HUES48 (cell line): ENCODE measurements at regions not wholly inside any gene's neighbourhood (a gene's known extent, or its start where the extent isn't known, plus 50 kb on each side); places are given as distances from the start of the nearest gene placed in this dataset.

ENCODE experiments used
- H3K27ac ChIP-seq: one replicate; pipeline ENCODE4 v1.7.0; 2013; ENCODE audit warnings: low read depth, low read length, inconsistent platforms
- H3K27me3 ChIP-seq: 2 replicates; pipeline ENCODE4 v1.6.1; 2013; ENCODE audit warnings: mild to moderate bottlenecking, low read length; ENCODE audit not compliant: control insufficient read depth, insufficient read depth
- H3K36me3 ChIP-seq: 2 replicates; pipeline ENCODE4 v1.6.1; 2013; ENCODE audit warnings: low read length; ENCODE audit not compliant: control insufficient read depth, insufficient read depth
- H3K4me1 ChIP-seq: 2 replicates; pipeline ENCODE4 v1.6.1; 2013; ENCODE audit warnings: mild to moderate bottlenecking, low read length; ENCODE audit not compliant: control insufficient read depth, insufficient read depth
- H3K4me3 ChIP-seq: 2 replicates; pipeline ENCODE4 v1.5.1; 2013; ENCODE audit warnings: mild to moderate bottlenecking, low read depth, low read length
- H3K9ac ChIP-seq: 2 replicates; pipeline ENCODE4 v1.6.1; 2013; ENCODE audit warnings: mild to moderate bottlenecking, low read depth, low read length, moderate library complexity
- H3K9me3 ChIP-seq: 2 replicates; pipeline ENCODE4 v1.6.1; 2013; ENCODE audit warnings: low read length; ENCODE audit not compliant: control insufficient read depth, insufficient read depth

DNA sequence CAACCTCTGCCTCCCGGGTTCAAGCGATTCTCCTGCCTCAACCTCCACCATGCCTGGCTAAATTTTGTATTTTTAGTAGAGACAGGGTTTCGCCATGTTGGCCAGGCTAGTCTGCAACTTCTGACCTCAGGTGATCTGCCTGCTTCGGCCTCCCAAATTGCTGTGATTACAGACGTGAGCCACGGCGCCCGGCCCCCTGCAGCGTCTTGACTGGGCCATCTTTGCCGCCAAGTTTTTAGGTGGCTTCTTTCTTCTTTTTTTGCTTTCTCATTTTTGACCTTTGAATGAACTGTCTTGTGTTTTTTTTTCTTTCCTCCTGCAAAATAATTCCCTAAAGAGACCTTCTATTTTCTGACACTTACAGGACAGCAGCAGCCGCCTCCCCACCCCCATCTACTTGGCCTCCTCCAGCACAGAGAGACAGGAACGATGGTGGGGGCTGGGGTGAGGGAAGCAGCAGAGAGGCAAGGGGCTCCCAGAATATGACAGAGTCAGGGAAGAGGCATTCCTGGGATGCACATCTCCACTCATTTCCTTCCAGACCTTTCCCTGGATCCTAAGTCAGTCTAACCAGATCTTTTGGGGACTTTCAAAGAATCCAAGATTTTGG, 92.6 kb upstream of the ALX4 start:
- no peaks in the 10 kb centered on the region for H3K36me3 ChIP-seq
- H3K4me1 ChIP-seq, result no peaks in the 10 kb centered on the region
- H3K27ac ChIP-seq, result no peak overlapping the region
- no peak overlapping the region for H3K9ac ChIP-seq
- H3K4me3 ChIP-seq, result no peak overlapping the region
- no peaks in the 10 kb centered on the region for H3K27me3 ChIP-seq
- H3K9me3 ChIP-seq, result no peaks in the 10 kb centered on the region

DNA sequence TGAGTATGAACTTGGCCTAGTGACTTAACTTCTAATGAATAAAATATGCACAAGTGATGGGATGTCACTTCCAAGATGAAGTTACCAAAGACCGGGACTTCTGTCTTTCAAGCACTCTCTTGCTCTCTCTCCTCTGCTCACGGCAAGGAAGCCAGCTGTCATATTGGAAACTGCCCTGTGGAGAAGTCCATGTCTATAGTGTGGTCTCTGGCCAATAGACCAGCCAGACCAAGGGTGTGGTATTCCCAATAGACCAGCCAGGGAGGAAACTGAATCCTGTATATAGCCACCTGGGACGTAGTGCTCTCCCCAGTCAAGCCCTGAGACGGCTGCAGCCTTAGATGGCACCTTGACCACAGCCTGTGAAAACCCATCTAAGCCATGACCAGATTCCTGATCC, 93.2 kb upstream of the ALX4 start:
- Histone ChIP-seq H3K4me1 (no peaks in the 10 kb centered on the region), H3K27ac (no peak overlapping the region), H3K36me3 (no peaks in the 10 kb centered on the region), H3K4me3 (no peak overlapping the region), H3K27me3 (no peaks in the 10 kb centered on the region), H3K9ac (no peak overlapping the region), H3K9me3 (no peaks in the 10 kb centered on the region)

DNA sequence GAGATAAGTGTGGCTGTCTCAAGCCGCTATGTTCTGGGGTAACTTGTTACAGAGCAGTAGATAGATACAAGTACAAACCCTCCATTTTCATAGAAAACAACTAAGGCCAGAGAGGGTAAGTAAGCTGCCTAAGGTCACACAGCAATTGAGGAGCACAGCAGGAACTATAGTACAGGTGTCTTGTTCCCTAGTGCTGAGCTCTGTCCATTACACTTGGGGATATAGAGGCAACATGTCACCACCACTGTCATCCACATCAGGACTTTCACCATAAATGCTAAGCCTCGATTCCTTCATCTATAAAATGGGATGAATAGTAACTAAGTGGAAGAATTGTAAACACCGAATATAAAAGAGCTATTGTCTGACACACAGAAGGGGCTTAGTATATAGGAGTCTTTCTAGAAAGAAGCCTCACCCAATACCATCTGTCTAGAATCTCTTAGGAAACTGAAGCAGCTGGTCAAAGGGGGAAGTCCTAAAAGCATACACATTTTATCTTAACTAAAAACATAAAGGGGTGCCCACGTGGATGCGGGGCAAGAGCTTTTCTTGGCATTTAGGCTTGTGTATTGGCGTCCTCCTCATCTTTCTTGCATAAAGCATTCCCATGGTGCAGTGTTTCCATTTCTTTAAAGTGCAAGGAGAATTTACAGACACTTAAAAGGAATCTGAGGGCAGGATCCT, 93.8 kb upstream of the ALX4 start:
- H3K27me3 ChIP-seq, result no peaks in the 10 kb centered on the region
- no peaks in the 10 kb centered on the region for H3K9me3 ChIP-seq
- H3K4me3 ChIP-seq, result no peak overlapping the region
- H3K36me3 ChIP-seq, result no peaks in the 10 kb centered on the region
- H3K9ac ChIP-seq, result no peak overlapping the region
- no peaks in the 10 kb centered on the region for H3K4me1 ChIP-seq
- no peak overlapping the region for H3K27ac ChIP-seq

DNA sequence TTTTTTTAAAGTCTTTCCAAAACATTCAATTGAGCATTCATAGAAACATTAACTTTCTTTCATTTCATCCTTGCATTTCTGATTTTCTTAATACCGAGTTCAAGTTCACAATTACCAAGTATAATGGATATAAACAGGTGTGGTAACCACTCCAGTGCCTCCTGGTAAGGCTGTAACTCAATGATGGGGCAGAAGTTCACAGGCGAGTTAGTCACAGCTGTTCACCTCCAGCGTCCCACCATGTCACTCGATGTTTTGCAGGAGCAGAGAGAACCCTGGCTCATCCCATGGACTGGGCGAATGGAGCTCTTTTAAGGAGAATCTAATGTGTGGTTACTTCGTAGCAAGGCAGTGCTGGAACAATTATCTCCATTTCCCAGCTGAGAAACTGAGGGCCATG, 94.4 kb upstream of the ALX4 start:
- Histone ChIP-seq H3K4me3 (no peak overlapping the region), H3K27me3 (no peaks in the 10 kb centered on the region), H3K9ac (no peak overlapping the region), H3K9me3 (no peaks in the 10 kb centered on the region), H3K36me3 (no peaks in the 10 kb centered on the region), H3K4me1 (no peaks in the 10 kb centered on the region), H3K27ac (no peak overlapping the region)

DNA sequence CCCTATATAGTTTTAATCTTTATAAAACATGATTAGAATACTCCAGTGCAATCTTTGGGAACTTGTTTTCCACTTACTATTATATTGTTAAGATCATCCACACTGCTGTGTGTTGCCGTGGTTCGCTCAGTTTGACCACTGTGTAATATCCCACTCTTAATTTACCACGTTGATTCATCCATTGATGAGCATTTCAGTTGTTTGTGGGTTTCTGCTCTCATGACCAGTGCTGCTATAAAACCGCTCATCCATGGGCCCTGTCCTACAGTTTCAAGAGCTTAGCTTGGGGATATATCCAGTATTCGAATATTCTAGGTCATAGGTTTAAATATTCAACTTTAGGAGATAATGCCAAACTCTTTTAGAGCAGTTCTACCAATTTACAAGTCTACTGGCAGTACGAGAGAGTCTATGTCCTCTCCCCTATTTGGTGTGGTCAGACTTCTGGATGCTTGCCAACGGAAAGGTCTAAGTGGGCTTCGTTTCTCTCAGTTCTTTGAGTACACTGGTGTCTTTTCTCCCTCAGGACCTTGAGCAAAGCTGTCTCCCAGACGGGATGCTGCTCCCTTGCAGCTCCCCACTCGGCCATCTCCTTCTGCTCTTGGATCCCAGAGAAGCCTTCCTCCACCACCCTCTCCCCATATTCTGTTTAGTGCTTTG, 94.9 kb upstream of the ALX4 start:
- no peak overlapping the region for H3K4me3 ChIP-seq
- no peaks in the 10 kb centered on the region for H3K9me3 ChIP-seq
- H3K9ac ChIP-seq, result no peak overlapping the region
- no peaks in the 10 kb centered on the region for H3K27me3 ChIP-seq
- no peaks in the 10 kb centered on the region for H3K36me3 ChIP-seq
- no peak overlapping the region for H3K27ac ChIP-seq
- H3K4me1 ChIP-seq, result no peaks in the 10 kb centered on the region

DNA sequence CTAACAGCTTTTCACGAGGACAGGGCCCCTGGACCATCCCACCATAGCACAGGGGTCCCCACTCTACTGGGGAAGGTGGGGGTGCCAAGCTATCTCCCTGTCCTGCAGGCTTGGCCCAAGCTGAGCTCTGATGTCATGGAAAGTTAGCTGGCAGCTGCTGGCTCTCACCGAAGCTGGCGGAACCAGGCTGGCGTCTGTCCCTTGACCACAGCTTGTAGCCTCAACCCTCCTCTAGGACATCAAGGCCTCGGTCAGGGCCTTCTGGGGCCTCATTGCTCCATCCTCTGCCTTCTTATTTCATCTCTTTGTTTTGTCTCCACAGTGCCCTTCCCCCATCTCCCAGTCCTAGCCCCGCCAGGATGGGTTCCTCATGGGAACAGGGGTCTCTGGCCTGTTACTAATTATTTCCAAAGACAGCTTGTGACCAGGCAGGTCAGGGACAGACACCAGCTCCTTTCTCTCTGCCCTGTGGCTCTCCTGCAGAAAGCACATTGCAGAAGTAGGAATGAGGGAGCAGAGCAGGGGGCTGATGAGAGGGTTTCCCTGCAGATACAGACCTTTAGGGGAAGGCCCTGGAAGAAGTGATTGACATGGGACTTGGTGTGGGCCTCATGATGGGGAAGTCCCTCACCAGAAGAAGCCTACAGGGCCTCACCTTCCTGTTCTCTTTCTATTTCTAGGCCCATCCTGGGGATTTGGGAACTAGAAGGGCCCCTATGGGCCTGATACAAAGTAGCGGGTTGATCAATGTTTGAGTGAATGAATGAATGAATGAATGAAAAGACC, 97.5 kb upstream of the ALX4 start:
- Histone ChIP-seq H3K9me3 (no peaks in the 10 kb centered on the region), H3K27me3 (no peaks in the 10 kb centered on the region), H3K4me3 (no peak overlapping the region), H3K27ac (no peak overlapping the region), H3K9ac (no peak overlapping the region), H3K36me3 (no peaks in the 10 kb centered on the region), H3K4me1 (no peaks in the 10 kb centered on the region)

DNA sequence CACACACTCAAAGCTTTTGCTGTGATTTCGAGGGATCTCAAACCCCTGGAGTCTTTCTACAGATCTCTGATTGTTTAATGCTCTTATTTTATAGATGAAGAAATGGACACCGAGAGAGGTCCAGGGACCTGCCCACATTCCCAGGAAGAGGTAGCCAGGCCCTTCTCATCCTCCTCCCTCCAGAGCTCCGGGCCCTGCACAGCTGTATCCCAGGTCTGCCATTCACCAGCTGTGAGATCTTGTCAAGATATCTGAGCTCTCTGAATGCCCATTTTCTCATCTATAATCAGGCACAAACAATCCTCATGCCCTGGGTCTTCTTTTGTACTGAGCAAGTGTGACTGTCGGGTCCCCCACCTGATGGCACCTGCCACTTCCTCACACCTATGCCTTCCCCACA, 98.2 kb upstream of the ALX4 start:
- H3K4me1 ChIP-seq, result no peaks in the 10 kb centered on the region
- H3K27me3 ChIP-seq, result no peaks in the 10 kb centered on the region
- H3K27ac ChIP-seq, result no peak overlapping the region
- no peak overlapping the region for H3K9ac ChIP-seq
- no peaks in the 10 kb centered on the region for H3K36me3 ChIP-seq
- H3K4me3 ChIP-seq, result no peak overlapping the region
- no peaks in the 10 kb centered on the region for H3K9me3 ChIP-seq

DNA sequence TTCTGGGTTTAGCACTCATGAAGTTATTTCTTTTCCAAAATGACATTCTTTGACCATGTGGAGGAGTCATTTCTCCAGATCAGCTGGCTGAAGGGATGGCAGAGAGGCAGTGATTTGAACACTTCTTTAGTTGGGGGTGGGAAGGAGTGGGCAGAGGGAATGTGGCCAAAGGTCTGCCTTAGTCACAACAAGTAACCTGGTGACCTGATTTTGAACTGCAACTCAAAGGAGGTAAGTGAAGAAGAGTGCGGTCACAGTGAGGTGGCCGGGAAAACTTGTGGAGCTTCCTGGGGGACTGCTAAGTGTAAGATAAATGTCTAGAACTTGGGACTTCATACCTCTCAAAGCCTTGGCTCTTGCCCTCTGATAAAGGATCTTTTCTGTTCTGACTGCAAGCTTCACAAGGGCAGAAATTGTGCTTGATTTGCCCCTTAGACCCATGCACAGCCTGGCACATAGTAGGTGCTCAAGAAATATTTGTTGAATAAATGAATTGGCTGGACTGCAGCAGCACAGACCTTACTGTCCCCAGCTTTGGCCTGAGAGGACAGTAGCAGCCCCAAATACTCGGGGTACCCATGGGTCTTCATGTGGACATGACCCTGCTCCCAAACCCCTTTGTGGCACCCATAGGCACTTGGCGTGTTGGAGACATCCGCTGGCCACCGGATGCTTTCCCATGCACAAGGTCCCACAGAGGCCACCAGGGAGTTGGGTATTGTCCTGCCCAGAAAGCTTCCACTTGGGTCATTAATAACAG, 99.0 kb upstream of the ALX4 start:
- Histone ChIP-seq H3K9ac (no peak overlapping the region), H3K4me1 (no peaks in the 10 kb centered on the region), H3K27me3 (no peaks in the 10 kb centered on the region), H3K27ac (no peak overlapping the region), H3K9me3 (no peaks in the 10 kb centered on the region), H3K4me3 (no peak overlapping the region), H3K36me3 (no peaks in the 10 kb centered on the region)

DNA sequence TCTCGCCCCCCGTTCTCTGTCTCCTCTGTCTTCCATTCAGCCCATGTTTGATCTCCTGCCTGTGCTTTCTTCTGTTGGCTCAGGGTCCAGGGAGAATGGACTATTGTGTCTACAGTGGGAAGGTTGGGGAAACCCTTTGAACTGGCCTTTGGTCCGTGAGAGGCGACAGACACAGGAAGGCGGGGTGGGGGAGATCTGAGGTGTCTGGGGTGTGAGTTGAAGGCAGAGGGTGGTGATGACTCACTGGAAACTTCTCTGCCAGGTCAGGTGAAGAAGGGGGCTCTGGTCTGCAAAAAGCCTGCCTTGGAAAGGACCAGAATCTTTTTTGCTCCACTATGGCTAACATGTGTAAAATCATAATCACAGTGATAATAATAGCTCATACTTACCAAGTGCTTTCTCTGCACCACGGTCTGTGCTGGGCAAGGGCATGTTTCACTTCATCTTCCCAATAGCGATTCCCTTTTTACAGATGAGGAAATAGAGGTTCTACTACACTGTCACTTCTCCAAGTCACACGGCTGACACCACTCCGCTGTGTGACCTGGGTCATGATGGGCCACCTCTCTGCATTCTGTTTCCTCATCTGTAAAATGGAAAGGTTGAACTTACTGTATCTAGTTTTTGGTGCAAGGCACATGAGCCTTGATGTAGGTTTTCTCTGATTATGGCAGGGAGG, 99.8 kb upstream of the ALX4 start:
- Histone ChIP-seq H3K4me3 (no peak overlapping the region), H3K27ac (no peak overlapping the region), H3K4me1 (no peaks in the 10 kb centered on the region), H3K27me3 (no peaks in the 10 kb centered on the region), H3K9ac (no peak overlapping the region), H3K9me3 (no peaks in the 10 kb centered on the region), H3K36me3 (no peaks in the 10 kb centered on the region)

DNA sequence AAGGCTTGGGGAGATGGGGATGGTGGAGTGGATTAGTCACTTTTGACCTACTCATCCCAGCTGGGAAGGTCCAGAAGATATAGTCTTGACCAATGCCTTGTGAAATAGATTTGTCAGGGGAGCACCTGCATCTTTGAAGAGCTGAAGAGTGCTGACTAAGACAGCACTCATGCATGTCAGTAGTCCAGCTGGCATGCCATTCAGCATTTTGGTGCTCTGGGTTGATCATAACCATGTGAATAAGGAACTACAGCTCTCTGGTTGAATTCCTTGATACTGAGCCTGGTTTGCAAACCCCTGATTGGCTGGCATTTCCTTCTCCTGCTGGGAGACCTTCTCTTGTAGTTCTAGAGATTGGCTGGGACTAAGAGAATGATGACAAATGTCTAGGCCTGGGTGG, 106.8 kb upstream of the ALX4 start:
- no peaks in the 10 kb centered on the region for H3K36me3 ChIP-seq
- no peak overlapping the region for H3K9ac ChIP-seq
- no peaks in the 10 kb centered on the region for H3K9me3 ChIP-seq
- H3K4me3 ChIP-seq, result no peak overlapping the region
- no peak overlapping the region for H3K27ac ChIP-seq
- no peaks in the 10 kb centered on the region for H3K4me1 ChIP-seq
- no peaks in the 10 kb centered on the region for H3K27me3 ChIP-seq
